ENCODE measurements at regions not wholly inside any gene's neighbourhood (a gene's known extent, or its start where the extent isn't known, plus 50 kb on each side); places are given as distances from the start of the nearest gene placed in this dataset.
"Not testable (repeated sequence)": the region's sequence is repeated elsewhere in the genome, so short reads cannot be mapped to it uniquely, and the experiment has no call there.

- not testable (repeated sequence) for H3K9me3 ChIP-seq (ENCODE audit: low read depth); DNase-seq (ENCODE audit: low read depth in 1 of 2, low spot score in 1 of 2); H3K4me1 ChIP-seq (ENCODE audit: low read depth); H3K27me3 ChIP-seq; H3K4me3 ChIP-seq; H3K27ac ChIP-seq; H3K36me3 ChIP-seq
These were observed 123.6 kb upstream of the RHOU start for GRCh38 chr1:228611707-228612106.

DNA sequence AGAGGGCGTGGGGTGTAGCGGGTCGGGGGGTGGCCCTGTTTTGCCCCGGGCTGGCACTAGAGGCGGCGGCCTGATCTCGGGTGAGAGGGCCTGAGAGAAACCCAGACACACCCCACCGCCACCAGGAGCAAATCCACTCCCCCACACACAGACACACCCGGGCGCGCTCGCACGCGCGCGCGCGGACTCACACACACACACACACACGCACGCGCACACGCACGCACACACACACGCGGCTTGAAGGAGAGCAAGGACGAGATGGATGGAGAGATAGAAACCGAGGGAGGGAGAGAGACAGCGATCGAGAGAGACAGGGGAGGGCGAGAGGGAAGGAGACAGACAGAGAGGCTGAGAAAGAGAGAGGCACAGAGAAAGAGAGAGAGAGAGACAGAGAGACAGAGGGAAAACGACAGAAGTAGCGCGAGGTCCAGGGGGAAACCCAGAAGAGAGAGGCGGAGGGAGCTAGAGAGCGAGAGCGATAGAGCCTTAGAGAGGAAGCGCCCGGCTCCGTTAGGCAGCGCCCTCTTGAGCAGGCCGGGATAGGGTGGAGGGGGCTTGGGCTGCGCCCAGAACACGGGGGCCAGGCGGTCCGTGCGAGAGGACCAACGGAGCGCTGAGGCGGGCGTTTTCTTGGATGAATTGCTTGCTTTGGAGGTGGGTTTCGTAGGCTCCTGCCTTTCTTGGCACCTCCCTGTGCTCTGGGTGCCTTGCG lies 113.1 kb upstream of the RHOU start:
- not testable (repeated sequence) for H3K27ac ChIP-seq; H3K4me3 ChIP-seq; H3K9me3 ChIP-seq (ENCODE audit: low read depth); H3K4me1 ChIP-seq (ENCODE audit: low read depth); H3K27me3 ChIP-seq; DNase-seq (ENCODE audit: low read depth in 1 of 2, low spot score in 1 of 2); H3K36me3 ChIP-seq

- H3K27me3 ChIP-seq; DNase-seq (ENCODE audit: low read depth in 1 of 2, low spot score in 1 of 2); H3K36me3 ChIP-seq; H3K27ac ChIP-seq; H3K4me1 ChIP-seq (ENCODE audit: low read depth); H3K9me3 ChIP-seq (ENCODE audit: low read depth); H3K4me3 ChIP-seq: not testable (repeated sequence)
These were observed 108.8 kb upstream of the RHOU start for GRCh38 chr1:228626481-228626880.

DNA sequence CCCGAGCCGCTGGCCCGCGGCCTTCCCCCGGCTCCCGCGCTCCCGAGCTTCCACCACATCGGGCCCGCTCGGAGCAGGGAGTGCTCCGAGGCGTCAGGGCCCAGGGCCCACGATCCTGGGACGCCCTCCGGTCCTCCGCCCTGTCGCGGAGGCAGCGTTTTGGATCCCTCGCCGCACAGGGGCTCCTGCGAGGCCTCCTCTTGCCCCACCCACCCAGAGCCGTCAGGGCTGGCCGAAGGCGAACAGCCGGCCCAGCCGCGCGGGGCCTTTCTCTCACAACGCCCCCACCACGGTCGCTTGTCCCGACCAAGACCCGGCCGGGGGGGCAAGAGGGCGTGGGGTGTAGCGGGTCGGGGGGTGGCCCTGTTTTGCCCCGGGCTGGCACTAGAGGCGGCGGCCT lies 102.4 kb upstream of the RHOU start:
- H3K27me3 ChIP-seq; H3K36me3 ChIP-seq; H3K27ac ChIP-seq; DNase-seq (ENCODE audit: low read depth in 1 of 2, low spot score in 1 of 2); H3K9me3 ChIP-seq (ENCODE audit: low read depth); H3K4me1 ChIP-seq (ENCODE audit: low read depth): not testable (repeated sequence)
- H3K4me3 ChIP-seq = peak overlapping the region; percentile 22

DNA sequence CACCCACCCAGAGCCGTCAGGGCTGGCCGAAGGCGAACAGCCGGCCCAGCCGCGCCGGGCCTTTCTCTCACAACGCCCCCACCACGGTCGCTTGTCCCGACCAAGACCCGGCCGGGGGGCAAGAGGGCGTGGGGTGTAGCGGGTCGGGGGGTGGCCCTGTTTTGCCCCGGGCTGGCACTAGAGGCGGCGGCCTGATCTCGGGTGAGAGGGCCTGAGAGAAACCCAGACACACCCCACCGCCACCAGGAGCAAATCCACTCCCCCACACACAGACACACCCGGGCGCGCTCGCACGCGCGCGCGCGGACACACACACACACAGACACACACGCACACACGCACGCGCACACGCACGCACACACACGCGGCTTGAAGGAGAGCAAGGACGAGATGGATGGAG lies 100.0 kb upstream of the RHOU start:
- not testable (repeated sequence) for H3K36me3 ChIP-seq; H3K9me3 ChIP-seq (ENCODE audit: low read depth); H3K27me3 ChIP-seq; H3K4me1 ChIP-seq (ENCODE audit: low read depth); H3K27ac ChIP-seq
- DNase-seq (ENCODE audit: low read depth in 1 of 2, low spot score in 1 of 2) = peak in 1 of 2 donors; percentile 59
- H3K4me3 ChIP-seq = peak overlapping the region; percentile 27

DNA sequence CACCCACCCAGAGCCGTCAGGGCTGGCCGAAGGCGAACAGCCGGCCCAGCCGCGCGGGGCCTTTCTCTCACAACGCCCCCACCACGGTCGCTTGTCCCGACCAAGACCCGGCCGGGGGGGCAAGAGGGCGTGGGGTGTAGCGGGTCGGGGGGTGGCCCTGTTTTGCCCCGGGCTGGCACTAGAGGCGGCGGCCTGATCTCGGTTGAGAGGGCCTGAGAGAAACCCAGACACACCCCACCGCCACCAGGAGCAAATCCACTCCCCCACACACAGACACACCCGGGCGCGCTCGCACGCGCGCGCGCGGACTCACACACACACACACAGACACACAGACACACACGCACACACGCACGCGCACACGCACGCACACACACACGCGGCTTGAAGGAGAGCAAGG lies 97.8 kb upstream of the RHOU start:
- not testable (repeated sequence) for H3K27me3 ChIP-seq; H3K4me1 ChIP-seq (ENCODE audit: low read depth); H3K9me3 ChIP-seq (ENCODE audit: low read depth); H3K27ac ChIP-seq; H3K36me3 ChIP-seq; DNase-seq (ENCODE audit: low read depth in 1 of 2, low spot score in 1 of 2)
- peak overlapping the region; percentile 23 for H3K4me3 ChIP-seq

- peak overlapping the region; percentile 31 for H3K4me3 ChIP-seq
- DNase-seq (ENCODE audit: low read depth in 1 of 2, low spot score in 1 of 2) = peak; percentile 18 to 62
- no peaks in the 10 kb centered on the region for H3K9me3 ChIP-seq (ENCODE audit: low read depth)
- H3K27ac ChIP-seq = no peak overlapping the region
- H3K4me1 ChIP-seq (ENCODE audit: low read depth) = peaks cover 3% of the 10 kb centered on the region
- peaks cover 55% of the 10 kb centered on the region for H3K27me3 ChIP-seq
- no peaks in the 10 kb centered on the region for H3K36me3 ChIP-seq
- TF ChIP-seq, protein P1, sequence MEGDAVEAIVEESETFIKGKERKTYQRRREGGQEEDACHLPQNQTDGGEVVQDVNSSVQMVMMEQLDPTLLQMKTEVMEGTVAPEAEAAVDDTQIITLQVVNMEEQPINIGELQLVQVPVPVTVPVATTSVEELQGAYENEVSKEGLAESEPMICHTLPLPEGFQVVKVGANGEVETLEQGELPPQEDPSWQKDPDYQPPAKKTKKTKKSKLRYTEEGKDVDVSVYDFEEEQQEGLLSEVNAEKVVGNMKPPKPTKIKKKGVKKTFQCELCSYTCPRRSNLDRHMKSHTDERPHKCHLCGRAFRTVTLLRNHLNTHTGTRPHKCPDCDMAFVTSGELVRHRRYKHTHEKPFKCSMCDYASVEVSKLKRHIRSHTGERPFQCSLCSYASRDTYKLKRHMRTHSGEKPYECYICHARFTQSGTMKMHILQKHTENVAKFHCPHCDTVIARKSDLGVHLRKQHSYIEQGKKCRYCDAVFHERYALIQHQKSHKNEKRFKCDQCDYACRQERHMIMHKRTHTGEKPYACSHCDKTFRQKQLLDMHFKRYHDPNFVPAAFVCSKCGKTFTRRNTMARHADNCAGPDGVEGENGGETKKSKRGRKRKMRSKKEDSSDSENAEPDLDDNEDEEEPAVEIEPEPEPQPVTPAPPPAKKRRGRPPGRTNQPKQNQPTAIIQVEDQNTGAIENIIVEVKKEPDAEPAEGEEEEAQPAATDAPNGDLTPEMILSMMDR (IDR thresholded peaks at IDR 0.05; ENCODE audit: low read depth, low read length) = no peak
These were observed 88.4 kb upstream of the RHOU start for GRCh38 chr1:228646717-228647522.

GRCh38 chr1:228647523-228648444 lies 87.5 kb upstream of the RHOU start:
- TF ChIP-seq, protein P1 (IDR thresholded peaks at IDR 0.05; ENCODE audit: low read depth, low read length) = no peak
- H3K9me3 ChIP-seq (ENCODE audit: low read depth) = no peaks in the 10 kb centered on the region
- peaks cover 63% of the 10 kb centered on the region for H3K27me3 ChIP-seq
- peak; percentile 65 to 71 for DNase-seq (ENCODE audit: low read depth in 1 of 2, low spot score in 1 of 2)
- H3K4me1 ChIP-seq (ENCODE audit: low read depth) = peaks cover 3% of the 10 kb centered on the region
- no peaks in the 10 kb centered on the region for H3K36me3 ChIP-seq
- H3K4me3 ChIP-seq = peak overlapping the region; percentile 31
- no peak overlapping the region for H3K27ac ChIP-seq
